Epithelial cell of esophagus (primary cell): ENCODE measurements at regions not wholly inside any gene's neighbourhood (a gene's known extent, or its start where the extent isn't known, plus 50 kb on each side); places are given as distances from the start of the nearest gene placed in this dataset.
"Not testable (repeated sequence)": the region's sequence is repeated elsewhere in the genome, so short reads cannot be mapped to it uniquely, and the experiment has no call there.

Source experiments
- DNase-seq: peaks from one replicate; pipeline ENCODE4 v3.0.0; 2010; ENCODE audit warnings: low read depth
- H3K4me3 ChIP-seq: 2 replicates; pipeline ENCODE4 v1.5.1; 2011; ENCODE audit warnings: mild to moderate bottlenecking, low read length, control low read depth
- TF ChIP-seq, protein P1 (sequence below): IDR thresholded peaks from 2 replicates; pipeline ENCODE4 v1.5.1; 2011; ENCODE audit warnings: low read depth, mild to moderate bottlenecking, low read length, control low read depth, inconsistent platforms; ENCODE audit not compliant: insufficient read depth; ENCODE audit errors: missing control alignments

GRCh38 chr13:91248249-91248648 lies 99.2 kb upstream of the MIR17HG start:
- no peak overlapping the region for H3K4me3 ChIP-seq
- TF ChIP-seq, protein P1, sequence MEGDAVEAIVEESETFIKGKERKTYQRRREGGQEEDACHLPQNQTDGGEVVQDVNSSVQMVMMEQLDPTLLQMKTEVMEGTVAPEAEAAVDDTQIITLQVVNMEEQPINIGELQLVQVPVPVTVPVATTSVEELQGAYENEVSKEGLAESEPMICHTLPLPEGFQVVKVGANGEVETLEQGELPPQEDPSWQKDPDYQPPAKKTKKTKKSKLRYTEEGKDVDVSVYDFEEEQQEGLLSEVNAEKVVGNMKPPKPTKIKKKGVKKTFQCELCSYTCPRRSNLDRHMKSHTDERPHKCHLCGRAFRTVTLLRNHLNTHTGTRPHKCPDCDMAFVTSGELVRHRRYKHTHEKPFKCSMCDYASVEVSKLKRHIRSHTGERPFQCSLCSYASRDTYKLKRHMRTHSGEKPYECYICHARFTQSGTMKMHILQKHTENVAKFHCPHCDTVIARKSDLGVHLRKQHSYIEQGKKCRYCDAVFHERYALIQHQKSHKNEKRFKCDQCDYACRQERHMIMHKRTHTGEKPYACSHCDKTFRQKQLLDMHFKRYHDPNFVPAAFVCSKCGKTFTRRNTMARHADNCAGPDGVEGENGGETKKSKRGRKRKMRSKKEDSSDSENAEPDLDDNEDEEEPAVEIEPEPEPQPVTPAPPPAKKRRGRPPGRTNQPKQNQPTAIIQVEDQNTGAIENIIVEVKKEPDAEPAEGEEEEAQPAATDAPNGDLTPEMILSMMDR = no peak
- DNase-seq = no peak

GRCh38 chr13:91249370-91249769 lies 98.1 kb upstream of the MIR17HG start:
- DNase-seq = no peak
- no peak overlapping the region for H3K4me3 ChIP-seq
- TF ChIP-seq, protein P1 = no peak

- no peak overlapping the region for H3K4me3 ChIP-seq
- DNase-seq = no peak
- TF ChIP-seq, protein P1 = no peak
These were observed 97.6 kb upstream of the MIR17HG start for GRCh38 chr13:91249861-91250260.

GRCh38 chr13:91251573-91251972 lies 95.9 kb upstream of the MIR17HG start:
- H3K4me3 ChIP-seq, DNase-seq: not testable (repeated sequence)

- no peak for DNase-seq
- no peak overlapping the region for H3K4me3 ChIP-seq
- TF ChIP-seq, protein P1 = no peak
These were observed 83.0 kb upstream of the MIR17HG start for GRCh38 chr13:91264484-91264883.

GRCh38 chr13:91269237-91269636 lies 78.2 kb upstream of the MIR17HG start:
- TF ChIP-seq, protein P1 = no peak

GRCh38 chr13:91270031-91270430 lies 77.5 kb upstream of the MIR17HG start:
- no peak for DNase-seq
- TF ChIP-seq, protein P1 = no peak
- H3K4me3 ChIP-seq = no peak overlapping the region

More at GRCh38 chr13:91269237-91269636, 78.2 kb upstream of the MIR17HG start:
- H3K4me3 ChIP-seq = no peak overlapping the region
- no peak for DNase-seq
